Cardiac fibroblast (primary cell): ENCODE measurements at regions not wholly inside any gene's neighbourhood (a gene's known extent, or its start where the extent isn't known, plus 50 kb on each side); places are given as distances from the start of the nearest gene placed in this dataset.

Experiments
- DNase-seq, 2 donors: peaks; one replicate each; pipeline versions ENCODE4 v3.0.0 to v3.0.0-alpha.2; 2010; ENCODE audit warnings: low read depth in 2 of 2
- H3K4me3 ChIP-seq, 2 donors: replicated peaks in 1 of 2; 1 replicate in 1 of 2; 2 replicates in 1 of 2; pipeline ENCODE4 v1.5.1; 2011; ENCODE audit warnings: low read depth in 2 of 2, low read length in 2 of 2, mild to moderate bottlenecking in 2 of 2, moderate library complexity in 1 of 2
- CTCF ChIP-seq: IDR thresholded peaks from one replicate; pipeline ENCODE4 v1.5.1; 2011; ENCODE audit warnings: low read depth, mild to moderate bottlenecking, low read length, inconsistent platforms

- H3K4me3 ChIP-seq, result no peak overlapping the region
- DNase-seq, result no peak
- no peak for TF ChIP-seq CTCF
Measured at GRCh38 chr5:51449026-51449425, 65.8 kb downstream of the ISL1 start.

- H3K4me3 ChIP-seq, result no peak overlapping the region
- no peak for DNase-seq
- no peak for TF ChIP-seq CTCF
Measured at GRCh38 chr5:51452562-51452961, 69.3 kb downstream of the ISL1 start.

- no peak overlapping the region for H3K4me3 ChIP-seq
- TF ChIP-seq CTCF, result no peak
- DNase-seq, result no peak
Measured at GRCh38 chr5:51465165-51465564, 81.9 kb downstream of the ISL1 start.

- no peak overlapping the region for H3K4me3 ChIP-seq
- DNase-seq, result no peak
- no peak for TF ChIP-seq CTCF
Measured at GRCh38 chr5:51466214-51466613, 83.0 kb downstream of the ISL1 start.

GRCh38 chr5:51468196-51468595 lies 84.9 kb downstream of the ISL1 start:
- H3K4me3 ChIP-seq, result no peak overlapping the region
- peak; percentile 2 to 22 for DNase-seq
- TF ChIP-seq CTCF, result no peak

- DNase-seq, result no peak
- H3K4me3 ChIP-seq, result no peak overlapping the region
- no peak for TF ChIP-seq CTCF
Measured at GRCh38 chr5:51471630-51472029, 88.4 kb downstream of the ISL1 start.

GRCh38 chr5:51472472-51472871 lies 89.2 kb downstream of the ISL1 start:
- H3K4me3 ChIP-seq, result no peak overlapping the region
- no peak for DNase-seq
- no peak for TF ChIP-seq CTCF
